ENCODE measurements at regions not wholly inside any gene's neighbourhood (a gene's known extent, or its start where the extent isn't known, plus 50 kb on each side); places are given as distances from the start of the nearest gene placed in this dataset.

DNA sequence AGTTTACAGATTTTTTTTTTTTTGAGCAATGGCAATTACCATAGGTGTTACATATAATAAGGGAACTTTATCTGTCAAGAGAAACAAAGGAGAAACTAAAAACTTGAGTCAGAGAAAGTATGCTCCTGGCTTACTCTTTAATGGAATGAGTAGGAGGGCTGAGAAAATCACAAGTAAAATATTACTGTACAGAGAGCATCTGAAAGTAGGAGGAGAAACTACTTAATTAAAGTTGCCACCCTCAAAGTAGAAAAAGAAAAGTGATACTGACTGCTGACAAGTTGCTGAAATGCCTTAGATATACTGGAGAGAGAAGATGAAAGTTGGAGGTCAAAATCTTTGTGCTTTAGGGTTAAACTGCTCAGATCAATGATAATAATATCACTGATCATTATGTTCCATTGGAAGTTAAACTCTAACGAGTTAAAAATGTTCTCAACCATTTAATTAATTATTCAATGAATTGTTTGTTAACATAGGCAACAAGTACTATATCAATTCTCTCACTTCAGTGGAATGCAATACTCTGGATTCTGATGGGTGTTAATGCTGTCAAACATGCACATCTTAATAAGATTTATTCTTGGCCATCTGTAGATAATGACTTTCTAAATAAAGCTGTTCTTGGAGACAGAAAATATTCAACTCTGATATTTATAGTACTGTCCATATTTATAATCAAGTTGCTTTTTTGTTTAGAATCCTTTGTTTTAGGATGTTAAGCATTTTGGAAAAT is 61.2 kb upstream of the CAMK2D start:
- TF ChIP-seq POU6F1 (CRISPR knock-in tag; IDR thresholded peaks at IDR 0.05; ENCODE audit: borderline replicate concordance, low read depth) (no peak), GLIS3 (CRISPR knock-in tag; IDR thresholded peaks at IDR 0.05) (no peak), ZFP3 (CRISPR knock-in tag; IDR thresholded peaks at IDR 0.05) (no peak), TOX (CRISPR knock-in tag; IDR thresholded peaks at IDR 0.05; ENCODE audit: borderline replicate concordance) (no peak), ISL1 (CRISPR knock-in tag; IDR thresholded peaks at IDR 0.05) (no peak), SNAI2 (CRISPR knock-in tag; IDR thresholded peaks at IDR 0.05) (no peak), ARNTL (CRISPR knock-in tag; IDR thresholded peaks at IDR 0.05; ENCODE audit: borderline replicate concordance, low read depth) (no peak), ESRRG (CRISPR knock-in tag; IDR thresholded peaks at IDR 0.05) (no peak), ZFP30 (CRISPR knock-in tag; IDR thresholded peaks at IDR 0.05) (no peak)
- TF ChIP-seq, protein P1, sequence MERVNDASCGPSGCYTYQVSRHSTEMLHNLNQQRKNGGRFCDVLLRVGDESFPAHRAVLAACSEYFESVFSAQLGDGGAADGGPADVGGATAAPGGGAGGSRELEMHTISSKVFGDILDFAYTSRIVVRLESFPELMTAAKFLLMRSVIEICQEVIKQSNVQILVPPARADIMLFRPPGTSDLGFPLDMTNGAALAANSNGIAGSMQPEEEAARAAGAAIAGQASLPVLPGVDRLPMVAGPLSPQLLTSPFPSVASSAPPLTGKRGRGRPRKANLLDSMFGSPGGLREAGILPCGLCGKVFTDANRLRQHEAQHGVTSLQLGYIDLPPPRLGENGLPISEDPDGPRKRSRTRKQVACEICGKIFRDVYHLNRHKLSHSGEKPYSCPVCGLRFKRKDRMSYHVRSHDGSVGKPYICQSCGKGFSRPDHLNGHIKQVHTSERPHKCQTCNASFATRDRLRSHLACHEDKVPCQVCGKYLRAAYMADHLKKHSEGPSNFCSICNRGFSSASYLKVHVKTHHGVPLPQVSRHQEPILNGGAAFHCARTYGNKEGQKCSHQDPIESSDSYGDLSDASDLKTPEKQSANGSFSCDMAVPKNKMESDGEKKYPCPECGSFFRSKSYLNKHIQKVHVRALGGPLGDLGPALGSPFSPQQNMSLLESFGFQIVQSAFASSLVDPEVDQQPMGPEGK (CRISPR knock-in tag; IDR thresholded peaks at IDR 0.05; ENCODE audit: borderline replicate concordance), result no peak
- TF ChIP-seq, protein P2, sequence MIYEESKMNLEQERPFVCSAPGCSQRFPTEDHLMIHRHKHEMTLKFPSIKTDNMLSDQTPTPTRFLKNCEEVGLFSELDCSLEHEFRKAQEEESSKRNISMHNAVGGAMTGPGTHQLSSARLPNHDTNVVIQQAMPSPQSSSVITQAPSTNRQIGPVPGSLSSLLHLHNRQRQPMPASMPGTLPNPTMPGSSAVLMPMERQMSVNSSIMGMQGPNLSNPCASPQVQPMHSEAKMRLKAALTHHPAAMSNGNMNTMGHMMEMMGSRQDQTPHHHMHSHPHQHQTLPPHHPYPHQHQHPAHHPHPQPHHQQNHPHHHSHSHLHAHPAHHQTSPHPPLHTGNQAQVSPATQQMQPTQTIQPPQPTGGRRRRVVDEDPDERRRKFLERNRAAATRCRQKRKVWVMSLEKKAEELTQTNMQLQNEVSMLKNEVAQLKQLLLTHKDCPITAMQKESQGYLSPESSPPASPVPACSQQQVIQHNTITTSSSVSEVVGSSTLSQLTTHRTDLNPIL (CRISPR knock-in tag; IDR thresholded peaks at IDR 0.05; ENCODE audit: low read depth), result no peak
